GM12892 (cell line): ENCODE measurements at regions not wholly inside any gene's neighbourhood (a gene's known extent, or its start where the extent isn't known, plus 50 kb on each side); places are given as distances from the start of the nearest gene placed in this dataset.

ENCODE experiments used
- POLR2A ChIP-seq: IDR thresholded peaks from 2 replicates; pipeline ENCODE4 v1.6.1; 2011; ENCODE audit warnings: low read depth, low read length, control low read depth
- TAF1 ChIP-seq: IDR thresholded peaks from 2 replicates; pipeline ENCODE4 v1.6.1; 2011; ENCODE audit warnings: low read depth, mild to moderate bottlenecking, control low read depth, low read length, borderline replicate concordance

GRCh38 chr4:152099061-152099425 is 338.2 kb upstream of the GATB start:
- TF ChIP-seq TAF1, result no peak
- TF ChIP-seq POLR2A, result no peak
